ENCODE measurements at regions not wholly inside any gene's neighbourhood (a gene's known extent, or its start where the extent isn't known, plus 50 kb on each side); places are given as distances from the start of the nearest gene placed in this dataset.

- TF ChIP-seq REST (IDR thresholded peaks at IDR 0.05; ENCODE audit: borderline replicate concordance), result no peak
These were observed 136.5 kb upstream of the DYRK2 start (continued) for GRCh38 chr12:67512061-67512460.

GRCh38 chr12:67514502-67514901 lies 134.0 kb upstream of the DYRK2 start:
- no peak overlapping the region for H2AFZ ChIP-seq (ENCODE audit: low read depth, low read length)
- H3F3A ChIP-seq (ENCODE audit: insufficient read depth, low read length, poor library complexity, severe bottlenecking), result peaks cover 8% of the 10 kb centered on the region
- H3K4me3 ChIP-seq (ENCODE audit: low read length), result no peak overlapping the region
- no peak for TF ChIP-seq POLR2AphosphoS5 (IDR thresholded peaks at IDR 0.05)
- no peak for TF ChIP-seq SMC3 (conservative IDR thresholded peaks at IDR 0.05; ENCODE audit: poor library complexity)
- TF ChIP-seq EP300 (conservative IDR thresholded peaks at IDR 0.05; ENCODE audit: poor library complexity, severe bottlenecking), result no peak
- TF ChIP-seq EZH2 (IDR thresholded peaks at IDR 0.05; ENCODE audit: borderline replicate concordance, insufficient read depth, low read length, poor library complexity, severe bottlenecking), result no peak
- TF ChIP-seq MXI1 (conservative IDR thresholded peaks at IDR 0.05; ENCODE audit: poor library complexity, severe bottlenecking), result no peak
- TF ChIP-seq TAF1 (IDR thresholded peaks at IDR 0.05; ENCODE audit: low read depth), result no peak
- TF ChIP-seq CTCF (IDR thresholded peaks at IDR 0.05; ENCODE audit: poor library complexity, severe bottlenecking), result no peak
- no peak for TF ChIP-seq REST (IDR thresholded peaks at IDR 0.05; ENCODE audit: borderline replicate concordance)
- no peak for TF ChIP-seq RAD21 (conservative IDR thresholded peaks at IDR 0.05)
- H3K27me3 ChIP-seq (ENCODE audit: insufficient read depth, low read depth, low read length), result no peaks in the 10 kb centered on the region
- H3K36me3 ChIP-seq (ENCODE audit: insufficient read depth, low read length), result no peaks in the 10 kb centered on the region
- no peaks in the 10 kb centered on the region for H3K79me2 ChIP-seq (replicated peaks; ENCODE audit: insufficient read depth, low read length)
- no peak overlapping the region for H3K27ac ChIP-seq (ENCODE audit: low read length)
- no peaks in the 10 kb centered on the region for H3K9me3 ChIP-seq (ENCODE audit: low read length)
- H4K20me1 ChIP-seq (ENCODE audit: insufficient read depth), result no peaks in the 10 kb centered on the region
- H3K9ac ChIP-seq (ENCODE audit: low read length), result no peak overlapping the region
- H3K4me2 ChIP-seq (ENCODE audit: low read length), result no peak overlapping the region
- no peaks in the 10 kb centered on the region for H3K9me2 ChIP-seq (ENCODE audit: insufficient read depth, low read length)

Data from neural cell (in vitro differentiated cells).